ENCODE measurements at regions not wholly inside any gene's neighbourhood (a gene's known extent, or its start where the extent isn't known, plus 50 kb on each side); places are given as distances from the start of the nearest gene placed in this dataset.

DNA sequence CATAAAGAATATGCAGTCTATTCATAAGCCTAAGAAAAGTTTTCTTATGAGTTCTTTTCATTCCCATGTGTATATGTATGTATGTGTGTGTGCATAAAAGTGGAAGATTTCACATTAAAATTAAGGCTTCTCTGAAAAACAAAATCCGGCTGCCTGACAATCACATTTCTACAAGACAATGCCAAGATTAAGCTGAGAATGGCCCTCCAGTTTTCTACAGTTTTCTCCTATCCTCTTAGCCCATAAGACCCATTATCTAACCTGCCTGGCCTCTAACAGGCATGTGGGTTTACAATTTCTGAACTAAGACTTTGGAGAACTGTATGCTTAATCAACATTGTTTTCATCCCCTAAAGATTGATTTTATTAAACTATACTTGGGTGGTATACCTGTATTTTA, 446.0 kb upstream of the SEMA3A start:
- TF ChIP-seq, protein P1, sequence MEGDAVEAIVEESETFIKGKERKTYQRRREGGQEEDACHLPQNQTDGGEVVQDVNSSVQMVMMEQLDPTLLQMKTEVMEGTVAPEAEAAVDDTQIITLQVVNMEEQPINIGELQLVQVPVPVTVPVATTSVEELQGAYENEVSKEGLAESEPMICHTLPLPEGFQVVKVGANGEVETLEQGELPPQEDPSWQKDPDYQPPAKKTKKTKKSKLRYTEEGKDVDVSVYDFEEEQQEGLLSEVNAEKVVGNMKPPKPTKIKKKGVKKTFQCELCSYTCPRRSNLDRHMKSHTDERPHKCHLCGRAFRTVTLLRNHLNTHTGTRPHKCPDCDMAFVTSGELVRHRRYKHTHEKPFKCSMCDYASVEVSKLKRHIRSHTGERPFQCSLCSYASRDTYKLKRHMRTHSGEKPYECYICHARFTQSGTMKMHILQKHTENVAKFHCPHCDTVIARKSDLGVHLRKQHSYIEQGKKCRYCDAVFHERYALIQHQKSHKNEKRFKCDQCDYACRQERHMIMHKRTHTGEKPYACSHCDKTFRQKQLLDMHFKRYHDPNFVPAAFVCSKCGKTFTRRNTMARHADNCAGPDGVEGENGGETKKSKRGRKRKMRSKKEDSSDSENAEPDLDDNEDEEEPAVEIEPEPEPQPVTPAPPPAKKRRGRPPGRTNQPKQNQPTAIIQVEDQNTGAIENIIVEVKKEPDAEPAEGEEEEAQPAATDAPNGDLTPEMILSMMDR (IDR thresholded peaks at IDR 0.05; ENCODE audit: poor library complexity), result no peak
- no peak for TF ChIP-seq EZH2 (IDR thresholded peaks at IDR 0.05; ENCODE audit: borderline replicate concordance)
